Peyer's patch (tissue), 4 donors: ENCODE measurements at regions not wholly inside any gene's neighbourhood (a gene's known extent, or its start where the extent isn't known, plus 50 kb on each side); places are given as distances from the start of the nearest gene placed in this dataset.

Experiments used
- DNase-seq, 3 donors: peaks; one replicate each; pipeline ENCODE4 v3.0.0-alpha.2; 2017 to 2019
- H3K27ac ChIP-seq, 4 donors: fragments of 200-600 bp; sonication (generic); one replicate each; pipeline ENCODE4 v1.5.1; 2016 to 2019
- H3K27me3 ChIP-seq, 2 donors: fragments of 200-600 bp; sonication (generic); one replicate each; pipeline ENCODE4 v1.5.1; 2019
- H3K36me3 ChIP-seq, 3 donors: fragments of 200-600 bp; sonication (generic); one replicate each; pipeline ENCODE4 v1.5.1; 2016 to 2019
- H3K4me1 ChIP-seq, 4 donors: fragments of 200-600 bp; sonication (generic); one replicate each; pipeline ENCODE4 v1.5.1; 2016 to 2019
- H3K4me3 ChIP-seq, 4 donors: fragments of 200-600 bp; sonication (generic); 1 replicate in 3 of 4; 2 replicates in 1 of 4; pipeline ENCODE4 v1.5.1; 2016 to 2019; ENCODE audit warnings: mild to moderate bottlenecking in 1 of 4
- H3K9me3 ChIP-seq, 4 donors: fragments of 200-600 bp; sonication (generic); one replicate each; pipeline ENCODE4 v1.5.1; 2016 to 2019; ENCODE audit warnings: mild to moderate bottlenecking in 1 of 4
- POLR2A ChIP-seq, 2 donors: fragments of 450-650 bp; IDR thresholded peaks; one replicate each; pipeline ENCODE4 v1.5.1; 2017; ENCODE audit warnings: antibody characterized with exemption in 2 of 2, mild to moderate bottlenecking in 2 of 2, moderate library complexity in 2 of 2
- TF ChIP-seq, protein P1 (sequence below), 6 experiments: fragments of 450-650 bp in 4 of 6; fragments of 200-600 bp in 2 of 6; sonication (generic) in 1 of 6; IDR thresholded peaks; one replicate each; pipeline ENCODE4 v1.5.1; 2017 to 2019; ENCODE audit warnings: antibody characterized with exemption in 6 of 6, mild to moderate bottlenecking in 3 of 6, moderate library complexity in 1 of 6

DNA sequence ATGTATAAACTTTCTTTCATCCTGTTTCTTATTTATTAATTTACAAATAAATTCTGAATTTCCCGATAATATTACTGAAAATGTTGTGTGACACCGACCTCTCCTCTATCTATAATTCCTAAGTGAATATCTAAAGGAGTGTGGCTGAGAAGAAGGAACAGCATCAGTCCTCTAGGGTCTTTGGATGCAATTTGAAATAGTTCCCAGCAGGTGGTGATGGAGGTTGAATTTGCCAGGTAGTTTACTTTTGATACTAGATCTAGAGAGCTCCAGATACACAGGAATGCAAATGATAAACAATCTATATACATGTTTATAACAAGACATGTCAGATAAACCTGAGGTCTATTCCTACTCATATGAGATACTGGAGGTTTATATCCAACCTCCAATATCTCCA, 305.4 kb downstream of the PCDH18 start:
- Histone ChIP-seq H3K27ac (no peak overlapping the region), H3K4me1 (no peaks in the 10 kb centered on the region), H3K9me3 (no peaks in the 10 kb centered on the region), H3K4me3 (no peak overlapping the region), H3K36me3 (no peaks in the 10 kb centered on the region), H3K27me3 (no peaks in the 10 kb centered on the region)
- TF ChIP-seq, protein P1, sequence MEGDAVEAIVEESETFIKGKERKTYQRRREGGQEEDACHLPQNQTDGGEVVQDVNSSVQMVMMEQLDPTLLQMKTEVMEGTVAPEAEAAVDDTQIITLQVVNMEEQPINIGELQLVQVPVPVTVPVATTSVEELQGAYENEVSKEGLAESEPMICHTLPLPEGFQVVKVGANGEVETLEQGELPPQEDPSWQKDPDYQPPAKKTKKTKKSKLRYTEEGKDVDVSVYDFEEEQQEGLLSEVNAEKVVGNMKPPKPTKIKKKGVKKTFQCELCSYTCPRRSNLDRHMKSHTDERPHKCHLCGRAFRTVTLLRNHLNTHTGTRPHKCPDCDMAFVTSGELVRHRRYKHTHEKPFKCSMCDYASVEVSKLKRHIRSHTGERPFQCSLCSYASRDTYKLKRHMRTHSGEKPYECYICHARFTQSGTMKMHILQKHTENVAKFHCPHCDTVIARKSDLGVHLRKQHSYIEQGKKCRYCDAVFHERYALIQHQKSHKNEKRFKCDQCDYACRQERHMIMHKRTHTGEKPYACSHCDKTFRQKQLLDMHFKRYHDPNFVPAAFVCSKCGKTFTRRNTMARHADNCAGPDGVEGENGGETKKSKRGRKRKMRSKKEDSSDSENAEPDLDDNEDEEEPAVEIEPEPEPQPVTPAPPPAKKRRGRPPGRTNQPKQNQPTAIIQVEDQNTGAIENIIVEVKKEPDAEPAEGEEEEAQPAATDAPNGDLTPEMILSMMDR (IDR thresholded peaks at IDR 0.05), result no peak
- no peak for TF ChIP-seq POLR2A (IDR thresholded peaks at IDR 0.05)
- DNase-seq, result no peak

DNA sequence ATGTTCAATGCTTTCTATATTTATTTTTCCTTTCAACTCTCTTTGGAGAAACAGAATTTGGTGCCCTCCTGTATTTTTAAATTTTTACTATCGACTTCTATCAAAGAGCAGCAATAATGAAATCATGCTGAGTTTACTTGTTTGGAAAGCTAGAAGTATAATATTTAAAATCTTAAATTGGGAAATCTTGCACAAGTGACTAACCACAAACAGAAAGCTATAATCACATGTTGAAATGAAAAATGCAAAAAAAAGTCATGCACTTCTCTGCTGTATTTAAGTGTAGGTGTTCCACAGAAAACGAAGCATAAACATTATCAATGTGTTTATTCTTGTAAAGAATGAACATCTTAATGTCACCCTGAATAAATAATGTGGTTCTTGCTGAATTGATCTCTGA, 306.1 kb downstream of the PCDH18 start:
- Histone ChIP-seq H3K4me3 (no peak overlapping the region), H3K27me3 (no peaks in the 10 kb centered on the region), H3K4me1 (no peaks in the 10 kb centered on the region), H3K27ac (no peak overlapping the region), H3K9me3 (no peaks in the 10 kb centered on the region), H3K36me3 (no peaks in the 10 kb centered on the region)
- TF ChIP-seq, protein P1 (IDR thresholded peaks at IDR 0.05), result no peak
- TF ChIP-seq POLR2A (IDR thresholded peaks at IDR 0.05), result no peak
- DNase-seq, result no peak

DNA sequence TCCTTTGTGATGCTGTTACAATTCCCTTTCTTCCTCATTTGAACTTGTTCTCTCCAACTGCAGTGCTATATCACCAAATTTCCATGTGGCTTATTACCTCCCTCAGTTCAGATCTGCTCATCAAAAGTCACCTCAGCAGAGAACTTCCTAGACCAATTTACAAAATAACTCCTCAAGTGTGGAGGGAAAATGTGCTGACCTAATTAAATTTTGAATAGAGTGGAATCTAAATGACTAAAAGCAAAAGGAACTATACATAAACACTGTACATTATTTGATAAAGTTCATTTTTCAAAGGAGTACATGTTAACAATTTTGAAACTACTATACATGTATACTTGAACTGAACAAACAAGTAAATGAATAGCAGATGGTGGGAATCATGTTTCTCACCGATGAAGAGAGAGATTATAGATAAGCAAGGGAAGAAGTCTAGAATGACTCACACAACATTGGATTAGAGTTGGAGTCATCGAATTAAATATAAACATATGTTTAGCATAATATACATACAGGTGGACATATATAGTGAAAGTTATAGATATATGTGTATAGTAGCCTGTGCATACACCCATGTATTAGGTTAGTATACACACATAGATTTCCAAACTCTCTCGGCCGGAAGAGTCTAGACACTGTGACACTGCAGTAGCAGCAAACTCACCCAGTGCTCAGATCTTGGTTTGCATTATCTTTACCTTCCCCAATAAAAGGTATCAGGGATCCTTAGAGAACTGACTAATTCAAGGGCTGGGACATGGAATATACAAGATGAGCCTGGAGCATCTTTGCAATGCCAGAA, 318.7 kb downstream of the PCDH18 start:
- TF ChIP-seq, protein P1 (IDR thresholded peaks at IDR 0.05), result no peak
- Histone ChIP-seq H3K27ac (no peak overlapping the region), H3K36me3 (no peaks in the 10 kb centered on the region), H3K27me3 (no peaks in the 10 kb centered on the region), H3K4me1 (no peaks in the 10 kb centered on the region), H3K9me3 (no peaks in the 10 kb centered on the region), H3K4me3 (no peak overlapping the region)
- no peak for DNase-seq

DNA sequence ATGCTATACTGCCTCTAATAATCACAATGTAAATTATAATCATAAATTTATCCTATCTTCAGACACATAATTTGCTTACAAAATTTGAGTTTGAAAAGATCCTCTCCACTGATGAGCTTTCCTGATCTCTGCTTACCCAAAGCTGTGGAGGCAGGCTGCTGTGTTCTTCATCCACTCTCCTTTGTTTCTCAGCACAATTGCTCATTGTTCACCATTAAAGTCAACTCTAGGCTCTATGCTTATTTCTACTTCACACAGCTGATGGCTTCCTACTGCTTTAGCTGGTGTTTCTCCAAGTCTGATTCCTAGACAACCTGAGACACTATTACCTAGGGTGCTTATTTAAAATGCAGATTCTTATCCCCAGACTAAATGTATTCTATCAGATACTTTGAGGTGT, 319.7 kb downstream of the PCDH18 start:
- Histone ChIP-seq H3K4me1 (no peaks in the 10 kb centered on the region), H3K27ac (no peak overlapping the region), H3K9me3 (no peaks in the 10 kb centered on the region), H3K27me3 (no peaks in the 10 kb centered on the region), H3K36me3 (no peaks in the 10 kb centered on the region), H3K4me3 (no peak overlapping the region)
- TF ChIP-seq, protein P1 (IDR thresholded peaks at IDR 0.05), result no peak
- no peak for TF ChIP-seq POLR2A (IDR thresholded peaks at IDR 0.05)
- DNase-seq, result no peak

DNA sequence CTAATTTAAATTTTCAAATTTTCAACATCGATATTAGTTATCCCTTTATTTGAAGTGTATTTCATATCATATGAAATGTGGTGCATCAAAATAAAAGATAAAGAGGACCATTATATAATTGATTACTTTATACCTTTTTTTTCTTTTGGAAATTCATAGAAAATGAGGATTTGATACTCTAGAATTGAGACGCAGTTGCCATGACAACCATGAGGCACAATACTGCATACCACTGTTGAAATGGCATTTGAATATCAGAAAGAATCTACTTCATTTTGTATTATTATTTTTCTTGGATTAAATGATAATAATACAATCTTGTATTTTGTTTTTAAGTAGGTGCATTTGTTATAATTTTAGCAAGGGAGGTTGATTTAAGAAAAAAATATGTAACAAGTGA, 323.1 kb downstream of the PCDH18 start:
- no peak for DNase-seq
- TF ChIP-seq POLR2A (IDR thresholded peaks at IDR 0.05), result no peak
- TF ChIP-seq, protein P1 (IDR thresholded peaks at IDR 0.05), result no peak
- no peaks in the 10 kb centered on the region for H3K4me1 ChIP-seq
- no peak overlapping the region for H3K4me3 ChIP-seq
- H3K27ac ChIP-seq, result no peak overlapping the region
- H3K9me3 ChIP-seq, result no peaks in the 10 kb centered on the region
- no peaks in the 10 kb centered on the region for H3K36me3 ChIP-seq
- no peaks in the 10 kb centered on the region for H3K27me3 ChIP-seq
